ENCODE measurements at regions not wholly inside any gene's neighbourhood (a gene's known extent, or its start where the extent isn't known, plus 50 kb on each side); places are given as distances from the start of the nearest gene placed in this dataset.
"Not testable (repeated sequence)": the region's sequence is repeated elsewhere in the genome, so short reads cannot be mapped to it uniquely, and the experiment has no call there.

- TF ChIP-seq, protein P1, sequence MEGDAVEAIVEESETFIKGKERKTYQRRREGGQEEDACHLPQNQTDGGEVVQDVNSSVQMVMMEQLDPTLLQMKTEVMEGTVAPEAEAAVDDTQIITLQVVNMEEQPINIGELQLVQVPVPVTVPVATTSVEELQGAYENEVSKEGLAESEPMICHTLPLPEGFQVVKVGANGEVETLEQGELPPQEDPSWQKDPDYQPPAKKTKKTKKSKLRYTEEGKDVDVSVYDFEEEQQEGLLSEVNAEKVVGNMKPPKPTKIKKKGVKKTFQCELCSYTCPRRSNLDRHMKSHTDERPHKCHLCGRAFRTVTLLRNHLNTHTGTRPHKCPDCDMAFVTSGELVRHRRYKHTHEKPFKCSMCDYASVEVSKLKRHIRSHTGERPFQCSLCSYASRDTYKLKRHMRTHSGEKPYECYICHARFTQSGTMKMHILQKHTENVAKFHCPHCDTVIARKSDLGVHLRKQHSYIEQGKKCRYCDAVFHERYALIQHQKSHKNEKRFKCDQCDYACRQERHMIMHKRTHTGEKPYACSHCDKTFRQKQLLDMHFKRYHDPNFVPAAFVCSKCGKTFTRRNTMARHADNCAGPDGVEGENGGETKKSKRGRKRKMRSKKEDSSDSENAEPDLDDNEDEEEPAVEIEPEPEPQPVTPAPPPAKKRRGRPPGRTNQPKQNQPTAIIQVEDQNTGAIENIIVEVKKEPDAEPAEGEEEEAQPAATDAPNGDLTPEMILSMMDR (IDR thresholded peaks at IDR 0.05), result no peak
- no peak for TF ChIP-seq POLR2A (IDR thresholded peaks at IDR 0.05)
- no peak overlapping the region for H3K27ac ChIP-seq
- no peak overlapping the region for H3K4me3 ChIP-seq
- H3K9me3 ChIP-seq, result no peaks in the 10 kb centered on the region
- no peaks in the 10 kb centered on the region for H3K27me3 ChIP-seq
- DNase-seq, result no peak
- H3K4me1 ChIP-seq, result no peaks in the 10 kb centered on the region
- no peaks in the 10 kb centered on the region for H3K36me3 ChIP-seq
Measured at GRCh38 chr10:30694518-30695228, 65.1 kb upstream of the LYZL2 start.

DNA sequence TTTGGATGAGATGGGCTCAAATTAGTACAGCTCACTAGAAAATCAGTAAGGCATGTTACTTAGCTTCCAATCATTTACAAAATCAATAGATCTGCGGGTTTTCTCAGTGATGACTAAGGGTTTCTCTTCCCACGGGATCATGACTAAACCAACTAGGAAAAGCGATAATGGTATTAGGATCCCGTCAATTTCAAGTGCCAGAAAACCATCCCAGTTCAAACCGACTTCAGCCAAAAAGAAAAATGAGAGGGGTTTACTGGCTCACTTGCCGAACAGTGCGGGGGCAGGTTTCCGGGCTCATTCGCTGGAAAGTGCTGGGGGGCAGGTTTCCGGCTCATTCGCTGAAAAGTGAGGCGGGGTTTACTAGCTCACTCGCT, 62.1 kb upstream of the LYZL2 start:
- Histone ChIP-seq H3K27me3 (no peaks in the 10 kb centered on the region), H3K27ac (no peak overlapping the region), H3K36me3 (no peaks in the 10 kb centered on the region), H3K9me3 (no peaks in the 10 kb centered on the region), H3K4me1 (no peaks in the 10 kb centered on the region), H3K4me3 (no peak overlapping the region)
- no peak for TF ChIP-seq POLR2A (IDR thresholded peaks at IDR 0.05)
- TF ChIP-seq, protein P1 (IDR thresholded peaks at IDR 0.05), result no peak
- DNase-seq, result no peak

DNA sequence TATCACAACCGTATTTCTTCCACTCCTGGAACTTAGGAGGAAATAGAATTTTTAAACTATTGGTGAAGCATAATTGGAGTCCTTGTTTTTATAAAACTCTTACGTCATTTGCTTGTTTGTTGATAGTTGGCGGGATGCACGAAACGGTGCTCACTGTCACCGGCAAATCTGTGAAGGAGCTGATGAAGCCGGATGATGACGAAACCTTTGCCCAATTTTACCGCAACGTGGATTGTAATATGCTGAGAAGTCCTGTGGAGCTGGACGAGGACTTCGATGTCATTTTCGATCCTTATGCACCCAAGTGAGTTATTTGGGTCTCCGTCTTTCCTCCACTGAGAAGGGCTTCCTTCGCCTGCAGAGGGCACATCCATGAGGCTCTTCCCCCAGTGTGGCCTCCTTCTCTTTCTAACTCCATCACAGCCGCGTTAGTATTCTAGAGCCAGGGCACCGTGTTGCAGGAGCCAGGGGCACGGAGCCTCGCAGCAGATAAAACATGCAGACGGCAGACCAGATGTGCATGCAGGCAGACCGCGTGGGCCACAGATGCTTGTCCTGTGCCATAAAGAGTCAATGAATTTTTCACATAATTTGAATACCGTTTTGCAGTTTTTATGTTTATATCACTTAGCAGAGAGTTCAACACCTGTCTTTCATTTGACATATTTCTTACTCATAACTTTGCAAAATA, 61.5 kb upstream of the LYZL2 start:
- H3K4me3 ChIP-seq, H3K9me3 ChIP-seq, H3K4me1 ChIP-seq, H3K27me3 ChIP-seq, DNase-seq, H3K36me3 ChIP-seq, H3K27ac ChIP-seq: not testable (repeated sequence)

GRCh38 chr10:30688456-30688855, 58.9 kb upstream of the LYZL2 start:
- DNase-seq, result no peak
- H3K4me1 ChIP-seq, result no peaks in the 10 kb centered on the region
- H3K36me3 ChIP-seq, result no peaks in the 10 kb centered on the region

DNA sequence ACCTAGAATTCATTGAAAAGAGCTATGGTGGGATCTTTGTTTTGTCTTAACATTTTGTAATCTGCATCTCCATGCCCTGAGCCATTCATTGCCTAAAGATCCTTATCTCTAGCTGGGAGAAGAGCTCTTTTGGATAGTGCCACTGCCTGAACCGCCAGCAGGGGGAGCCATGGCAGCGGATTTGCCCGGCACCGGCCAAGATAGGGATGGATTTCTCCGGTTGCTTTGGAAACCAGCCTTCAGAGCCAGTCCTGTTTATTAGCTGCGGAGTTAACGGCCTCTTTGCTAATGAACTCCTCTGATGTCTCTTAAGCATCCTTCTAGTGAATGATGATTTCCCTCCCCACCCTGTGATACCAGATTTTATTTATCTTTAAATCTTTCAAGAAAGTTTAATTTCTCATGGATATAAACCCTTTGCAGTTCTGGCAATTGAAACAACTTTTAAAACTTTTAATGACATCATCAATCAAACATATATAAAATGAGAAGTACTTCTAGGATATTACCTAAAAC, 58.2 kb upstream of the LYZL2 start:
- Histone ChIP-seq H3K27me3 (no peaks in the 10 kb centered on the region), H3K9me3 (no peaks in the 10 kb centered on the region), H3K4me3 (no peak overlapping the region), H3K27ac (no peak overlapping the region), H3K4me1 (no peaks in the 10 kb centered on the region), H3K36me3 (no peaks in the 10 kb centered on the region)
- peak; percentile 71 to 88 (median 73) for DNase-seq
- no peak for TF ChIP-seq POLR2A (IDR thresholded peaks at IDR 0.05)
- TF ChIP-seq, protein P1 (IDR thresholded peaks at IDR 0.05), result peak; percentile 64 to 81 (median 70)

More at GRCh38 chr10:30688456-30688855, 58.9 kb upstream of the LYZL2 start:
- Histone ChIP-seq H3K27me3 (no peaks in the 10 kb centered on the region), H3K27ac (no peak overlapping the region), H3K4me3 (no peak overlapping the region), H3K9me3 (no peaks in the 10 kb centered on the region)
- TF ChIP-seq POLR2A (IDR thresholded peaks at IDR 0.05), result no peak
- TF ChIP-seq, protein P1 (IDR thresholded peaks at IDR 0.05), result no peak

- no peaks in the 10 kb centered on the region for H3K4me1 ChIP-seq
- no peaks in the 10 kb centered on the region for H3K27me3 ChIP-seq
- no peaks in the 10 kb centered on the region for H3K9me3 ChIP-seq
- no peak overlapping the region for H3K27ac ChIP-seq
- H3K36me3 ChIP-seq, result no peaks in the 10 kb centered on the region
- H3K4me3 ChIP-seq, result no peak overlapping the region
- TF ChIP-seq POLR2A (IDR thresholded peaks at IDR 0.05), result no peak
- TF ChIP-seq, protein P1 (IDR thresholded peaks at IDR 0.05), result no peak
- DNase-seq, result no peak
Measured at GRCh38 chr10:30686708-30687107, 57.2 kb upstream of the LYZL2 start.

All from Peyer's patch (tissue), 4 donors.